B cell (primary cell): ENCODE measurements at regions not wholly inside any gene's neighbourhood (a gene's known extent, or its start where the extent isn't known, plus 50 kb on each side); places are given as distances from the start of the nearest gene placed in this dataset.

Experiments
- ATAC-seq: fragments of 200-7000 bp; cut with Tn5 transposase; one replicate; pipeline ENCODE4 v1.10.0; 2021; ENCODE audit warnings: low read depth, mild to moderate bottlenecking, moderate number of reproducible peaks, moderate library complexity
- CTCF ChIA-PET: fragments of 350-600 bp; sonication (Branson Sonifier 250); formaldehyde crosslinking; loops from one replicate; lab custom pipeline; 2021; ENCODE audit warnings: antibody characterized with exemption, inconsistent platforms; lab: Charles Lee
- POLR2A ChIA-PET: fragments of 350-600 bp; sonication (Branson Sonifier 250); formaldehyde crosslinking; loops from one replicate; lab custom pipeline; 2021; ENCODE audit warnings: antibody characterized with exemption; lab: Charles Lee
- DNase-seq: peaks from one replicate; pipeline ENCODE4 v3.0.0; 2013
- H2AFZ ChIP-seq: 2 replicates; pipeline ENCODE4 v1.6.1; 2012; ENCODE audit warnings: mild to moderate bottlenecking, low read depth, low read length; ENCODE audit not compliant: insufficient read depth, poor library complexity, severe bottlenecking
- H3K27ac ChIP-seq, 2 donors: 1 replicate in 1 of 2; 2 replicates in 1 of 2; pipeline ENCODE4 v1.5.1; 2012 to 2013; ENCODE audit warnings: low read length in 2 of 2, mild to moderate bottlenecking in 2 of 2, moderate library complexity in 1 of 2
- H3K27me3 ChIP-seq, 4 experiments: fragments of 200-600 bp in 1 of 4; sonication (generic) in 1 of 4; replicated peaks in 1 of 4; 1 replicate in 2 of 4; 2 replicates in 2 of 4; pipeline versions ENCODE4 v1.6.1 to v1.7.0; 2013 to 2016; ENCODE audit warnings: low read length in 3 of 4, mild to moderate bottlenecking in 2 of 4, mixed read lengths in 1 of 4, moderate library complexity in 1 of 4; ENCODE audit not compliant: insufficient read depth in 4 of 4, control insufficient read depth in 3 of 4; ENCODE audit errors: control extremely low read depth in 1 of 4
- H3K36me3 ChIP-seq, 2 experiments: replicated peaks in 1 of 2; 1 replicate in 1 of 2; 2 replicates in 1 of 2; pipeline versions ENCODE4 v1.6.1 to v1.7.1; 2013; ENCODE audit warnings: low read length in 1 of 2; ENCODE audit not compliant: insufficient read depth in 2 of 2, control insufficient read depth in 1 of 2; ENCODE audit errors: control extremely low read depth in 1 of 2, extremely low read depth in 1 of 2
- H3K4me1 ChIP-seq, 2 donors: fragments of 200-600 bp in 1 of 2; sonication (generic) in 1 of 2; 1 replicate in 1 of 2; 2 replicates in 1 of 2; pipeline versions ENCODE4 v1.5.1 to v1.6.1; 2013 to 2017; ENCODE audit warnings: low read length in 2 of 2; ENCODE audit not compliant: control insufficient read depth in 2 of 2, insufficient read depth in 2 of 2
- H3K4me2 ChIP-seq: replicated peaks from 2 replicates; pipeline ENCODE3; 2012; ENCODE audit warnings: mild to moderate bottlenecking, low read depth, low read length; ENCODE audit not compliant: poor library complexity, severe bottlenecking
- H3K4me3 ChIP-seq, 5 experiments: fragments of 200-600 bp in 1 of 5; sonication (generic) in 1 of 5; 1 replicate in 3 of 5; 2 replicates in 2 of 5; pipeline versions ENCODE4 v1.5.1 to v1.7.0; 2011 to 2016; ENCODE audit warnings: low read length in 4 of 5, mild to moderate bottlenecking in 4 of 5, low read depth in 2 of 5, control low read depth in 1 of 5, moderate library complexity in 1 of 5; ENCODE audit not compliant: insufficient read depth in 1 of 5; ENCODE audit errors: control extremely low read depth in 1 of 5, extremely low read depth in 1 of 5
- H3K79me2 ChIP-seq: fragments of 200-600 bp; sonication (generic); one replicate; pipeline ENCODE4 v1.6.0; 2016; ENCODE audit warnings: low read length; ENCODE audit not compliant: control insufficient read depth, insufficient read depth
- H3K9ac ChIP-seq: fragments of 200-600 bp; sonication (generic); 2 replicates; pipeline ENCODE4 v1.6.1; 2017; ENCODE audit warnings: mild to moderate bottlenecking, low read length, moderate library complexity
- H3K9me3 ChIP-seq, 3 donors: one replicate each; pipeline versions ENCODE4 v1.6.1 to v1.7.1; 2013; ENCODE audit warnings: low read length in 2 of 3; ENCODE audit not compliant: control insufficient read depth in 2 of 3, insufficient read depth in 1 of 3; ENCODE audit errors: control extremely low read depth in 1 of 3
- H4K20me1 ChIP-seq: 2 replicates; pipeline ENCODE4 v1.6.0; 2012; ENCODE audit warnings: mild to moderate bottlenecking, low read length; ENCODE audit not compliant: insufficient read depth, control insufficient read depth, poor library complexity, severe bottlenecking
- H3K27ac Mint-ChIP-seq: one replicate; pipeline ENCODE4 v1.8.0; 2021; ENCODE audit warnings: mixed read lengths
- H3K27me3 Mint-ChIP-seq: one replicate; pipeline ENCODE4 v1.8.0; 2021; ENCODE audit warnings: mixed read lengths
- H3K4me1 Mint-ChIP-seq: one replicate; pipeline ENCODE4 v1.8.0; 2021; ENCODE audit warnings: mixed read lengths
- H3K4me3 Mint-ChIP-seq: one replicate; pipeline ENCODE4 v1.8.0; 2021; ENCODE audit warnings: mixed read lengths
- H3K9me3 Mint-ChIP-seq: one replicate; pipeline ENCODE4 v1.8.0; 2022; ENCODE audit warnings: mixed read lengths; ENCODE audit not compliant: insufficient read depth
- CTCF ChIP-seq: fragments of 200-600 bp; IDR thresholded peaks from one replicate; pipeline ENCODE4 v1.8.0; 2022; ENCODE audit warnings: antibody characterized with exemption, mild to moderate bottlenecking
- EZH2 ChIP-seq: IDR thresholded peaks from 2 replicates; pipeline ENCODE4 v1.6.1; 2012; ENCODE audit warnings: borderline replicate concordance, low read depth, mild to moderate bottlenecking, moderate library complexity, low read length; ENCODE audit not compliant: insufficient read depth, poor library complexity, severe bottlenecking
- WGBS: methylation state at CpG from one replicate; pipeline ENCODE4 v1.1.5; 2013; ENCODE audit warnings: missing lambda C conversion rate; ENCODE audit not compliant: insufficient coverage; 5-methylcytosine and 5-hydroxymethylcytosine counted together
- intact Hi-C: fragments of 100-400 bp; cut with micrococcal nuclease; formaldehyde crosslinking; loops from one replicate; pipeline ENCODE4 v1.10.0; 2022

- WGBS: 53% methylated on average over 2 of the region's 2 CpGs
- H2AFZ ChIP-seq: no peak overlapping the region
- H3K4me3 Mint-ChIP-seq: no peak overlapping the region
- H3K27me3 ChIP-seq: no peaks in the 10 kb centered on the region
- H3K9me3 Mint-ChIP-seq: no peaks in the 10 kb centered on the region
- no peak overlapping the region for H3K27ac ChIP-seq
- DNase-seq (no peak), ATAC-seq (no peak)
- H3K27me3 Mint-ChIP-seq: peaks cover 4% of the 10 kb centered on the region
- intact Hi-C loops: no loop called here
- no peak for TF ChIP-seq CTCF
- ChIA-PET CTCF (no interaction called here), POLR2A (no interaction called here)
- peaks cover 3% of the 10 kb centered on the region for H3K4me1 Mint-ChIP-seq
- H3K27ac Mint-ChIP-seq: no peak overlapping the region
- no peaks in the 10 kb centered on the region for H3K36me3 ChIP-seq
- no peaks in the 10 kb centered on the region for H3K4me1 ChIP-seq
- no peaks in the 10 kb centered on the region for H3K9me3 ChIP-seq
- no peak overlapping the region for H3K4me2 ChIP-seq
- no peak overlapping the region for H3K4me3 ChIP-seq
- no peaks in the 10 kb centered on the region for H4K20me1 ChIP-seq
- H3K79me2 ChIP-seq: no peaks in the 10 kb centered on the region
- no peak overlapping the region for H3K9ac ChIP-seq
These were observed 55.7 kb upstream of the COL1A2 start for GRCh38 chr7:94338921-94339371.

DNA sequence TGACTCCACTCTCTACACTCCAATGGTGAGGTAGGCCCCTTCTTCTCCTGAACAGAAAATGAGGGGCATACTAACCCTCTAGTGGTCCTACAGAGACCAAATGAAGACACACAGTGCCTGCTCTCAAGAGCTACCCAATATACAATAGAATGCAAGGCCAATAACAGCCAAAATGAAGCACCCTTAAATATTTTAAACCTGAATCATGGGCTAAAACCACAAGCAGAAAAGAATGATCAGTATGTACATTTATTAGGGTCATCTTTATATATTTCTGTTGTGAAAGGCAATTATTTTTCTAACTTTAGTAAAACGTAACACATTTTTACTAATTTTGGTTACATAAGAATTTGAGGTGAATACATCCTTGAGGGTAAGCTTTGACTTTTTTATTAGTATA lies 49.9 kb upstream of the COL1A2 start:
- Histone ChIP-seq H3K27me3 (no peaks in the 10 kb centered on the region), H4K20me1 (no peaks in the 10 kb centered on the region), H3K4me2 (no peak overlapping the region), H3K4me1 (no peaks in the 10 kb centered on the region), H3K79me2 (no peaks in the 10 kb centered on the region), H3K9me3 (no peaks in the 10 kb centered on the region), H2AFZ (no peak overlapping the region), H3K27ac (no peak overlapping the region), H3K36me3 (no peaks in the 10 kb centered on the region), H3K9ac (no peak overlapping the region), H3K4me3 (no peak overlapping the region)
- Mint-ChIP-seq H3K27me3 (peaks cover 15% of the 10 kb centered on the region), H3K27ac (no peak overlapping the region), H3K9me3 (no peaks in the 10 kb centered on the region), H3K4me3 (no peak overlapping the region), H3K4me1 (no peaks in the 10 kb centered on the region)
- intact Hi-C loops: no loop called here
- TF ChIP-seq CTCF: no peak
- TF ChIP-seq EZH2: no peak
- ATAC-seq: no peak
- WGBS: no CpG with 5 or more reads among the region's 1 CpG
- DNase-seq: no peak
- ChIA-PET CTCF (interaction anchor here (1.3 kb wide), 1 partner anchor 9 kb away, joined by 3 read pairs; no protein-coding TSS in a partner anchor), POLR2A (no interaction called here)
